A549 (cell line): ENCODE measurements at regions not wholly inside any gene's neighbourhood (a gene's known extent, or its start where the extent isn't known, plus 50 kb on each side); places are given as distances from the start of the nearest gene placed in this dataset.

ENCODE experiments used
- ATAC-seq, 2 experiments: fragments of 200-7000 bp in 1 of 2; fragments of >200 bp in 1 of 2; cut with Nextera tagmentation in 1 of 2; cut with Tn5 transposase in 1 of 2; 3 replicates each; pipeline versions ENCODE4 v1.8.0 to v1.9.1; 2018 to 2020; ENCODE audit warnings: mild to moderate bottlenecking in 1 of 2, moderate library complexity in 1 of 2
- CTCF ChIA-PET: fragments of 300-600 bp; sonication (Branson Sonifier 250); formaldehyde crosslinking; extraction: SDS; loops from one replicate; lab custom pipeline; 2021; ENCODE audit warnings: antibody characterized with exemption, inconsistent platforms; lab: Yijun Ruan, JAX
- POLR2A ChIA-PET: fragments of 350-600 bp; formaldehyde crosslinking; extraction: SDS; loops from one replicate; lab custom pipeline; 2021; ENCODE audit warnings: antibody characterized with exemption, inconsistent platforms; lab: Yijun Ruan, JAX
- DNase-seq, 2 experiments: peaks; one replicate each; pipeline versions ENCODE4 v3.0.0 to v3.0.0-alpha.2; 2011 to 2016; ENCODE audit warnings: low read depth in 1 of 2, low spot score in 1 of 2
- FAIRE-seq: peaks from 2 replicates; lab custom pipeline; 2011; peaks lifted over from hg19 to GRCh38; lab: Jason Lieb, UNC
- H3K27ac ChIP-seq, 2 experiments: fragments of >200 bp; sonication (Bioruptor Twin); formaldehyde crosslinking; 3 replicates each; pipeline ENCODE4 v1.5.1; 2016 to 2017
- H3K4me1 ChIP-seq: fragments of >200 bp; sonication (Bioruptor Twin); formaldehyde crosslinking; 3 replicates; pipeline ENCODE4 v1.6.1; 2016
- H3K4me2 ChIP-seq: fragments of >200 bp; sonication (Bioruptor Twin); formaldehyde crosslinking; 3 replicates; pipeline ENCODE4 v1.6.1; 2016
- H3K4me3 ChIP-seq: fragments of >200 bp; sonication (Bioruptor Twin); formaldehyde crosslinking; 3 replicates; pipeline ENCODE4 v1.5.1; 2016
- H3K9me3 ChIP-seq: fragments of >200 bp; sonication (Bioruptor Twin); formaldehyde crosslinking; 3 replicates; pipeline ENCODE4 v1.6.1; 2016
- BHLHE40 ChIP-seq: IDR thresholded peaks from 2 replicates; pipeline ENCODE4 v1.6.1; 2012; ENCODE audit warnings: low read depth, low read length, inconsistent platforms
- CEBPB ChIP-seq, 2 experiments: fragments of >200 bp in 1 of 2; sonication (Bioruptor Twin) in 1 of 2; formaldehyde crosslinking in 1 of 2; IDR thresholded peaks; 2 replicates each; pipeline ENCODE4 v1.6.1; 2012 to 2016
- CHD4 ChIP-seq: fragments of 200-600 bp; sonication (generic); IDR thresholded peaks from 2 replicates; pipeline ENCODE4 v1.6.1; 2016; ENCODE audit warnings: antibody characterized with exemption, mild to moderate bottlenecking, borderline replicate concordance
- E2F6 ChIP-seq: IDR thresholded peaks from 2 replicates; pipeline ENCODE4 v1.6.1; 2012; ENCODE audit warnings: low read depth, borderline replicate concordance
- ESRRA ChIP-seq: fragments of 150-350 bp; IDR thresholded peaks from 2 replicates; pipeline ENCODE4 v1.6.1; 2014; ENCODE audit warnings: mild to moderate bottlenecking, low read length, borderline replicate concordance
- FOSL2 ChIP-seq, 2 experiments: fragments of 450-650 bp in 1 of 2; fragments of >200 bp in 1 of 2; sonication (Bioruptor Twin) in 1 of 2; formaldehyde crosslinking; IDR thresholded peaks; 2 replicates each; pipeline versions ENCODE4 v1.5.0 to v1.6.1; 2016 to 2020; ENCODE audit warnings: mild to moderate bottlenecking in 1 of 2, moderate library complexity in 1 of 2
- FOXS1 ChIP-seq: fragments of 250-450 bp; sonication (Bioruptor Pico); IDR thresholded peaks from 2 replicates; pipeline ENCODE4 v1.5.0; 2020; ENCODE audit warnings: mild to moderate bottlenecking, moderate library complexity
- GATA3 ChIP-seq: IDR thresholded peaks from 2 replicates; pipeline ENCODE4 v1.6.1; 2012; ENCODE audit warnings: borderline replicate concordance
- HDAC2 ChIP-seq: fragments of 200-600 bp; sonication (generic); IDR thresholded peaks from 2 replicates; pipeline ENCODE4 v1.6.1; 2016
- HOXB13 ChIP-seq: fragments of 250-450 bp; sonication (Bioruptor Pico); IDR thresholded peaks from 2 replicates; pipeline ENCODE4 v1.5.0; 2020; ENCODE audit warnings: low read depth, mild to moderate bottlenecking, moderate library complexity
- HOXB5 ChIP-seq: fragments of 250-450 bp; sonication (Bioruptor Pico); IDR thresholded peaks from 2 replicates; pipeline ENCODE4 v1.5.0; 2020; ENCODE audit warnings: mild to moderate bottlenecking, moderate library complexity
- KDM1A ChIP-seq: fragments of 200-600 bp; sonication (generic); IDR thresholded peaks from 2 replicates; pipeline ENCODE4 v1.6.1; 2016; ENCODE audit warnings: low read depth, mild to moderate bottlenecking
- KDM5A ChIP-seq: fragments of 200-600 bp; sonication (generic); IDR thresholded peaks from 2 replicates; pipeline ENCODE4 v1.6.1; 2016; ENCODE audit warnings: antibody characterized with exemption, mild to moderate bottlenecking
- MAZ ChIP-seq: fragments of 150-350 bp; IDR thresholded peaks from 2 replicates; pipeline ENCODE4 v1.6.1; 2014; ENCODE audit warnings: antibody characterized with exemption, low read depth, low read length, borderline replicate concordance
- NPAS2 ChIP-seq: fragments of 250-450 bp; sonication (Bioruptor Pico); IDR thresholded peaks from 2 replicates; pipeline ENCODE4 v1.8.0; 2022; ENCODE audit warnings: mild to moderate bottlenecking, moderate library complexity, borderline replicate concordance
- NR3C1 ChIP-seq: fragments of >200 bp; sonication (Bioruptor Twin); formaldehyde crosslinking; IDR thresholded peaks from 3 replicates; pipeline ENCODE4 v1.6.1; 2017
- PHF8 ChIP-seq: fragments of 200-600 bp; sonication (generic); IDR thresholded peaks from 2 replicates; pipeline ENCODE4 v1.6.1; 2016; ENCODE audit warnings: low read depth, mild to moderate bottlenecking, antibody characterized with exemption, moderate library complexity, borderline replicate concordance
- RAD21 ChIP-seq, 2 experiments: fragments of >200 bp in 1 of 2; sonication (Bioruptor Twin) in 1 of 2; formaldehyde crosslinking in 1 of 2; IDR thresholded peaks in 1 of 2; conservative IDR thresholded peaks in 1 of 2; 2 replicates in 1 of 2; 3 replicates in 1 of 2; pipeline ENCODE4 v1.6.1; 2012 to 2018; ENCODE audit warnings: inconsistent platforms in 1 of 2
- RNF2 ChIP-seq: fragments of 200-600 bp; sonication (generic); IDR thresholded peaks from 2 replicates; pipeline ENCODE4 v1.6.1; 2016; ENCODE audit warnings: low read depth, mild to moderate bottlenecking, antibody characterized with exemption, moderate library complexity, borderline replicate concordance
- SMC3 ChIP-seq: fragments of >200 bp; sonication (Bioruptor Twin); formaldehyde crosslinking; IDR thresholded peaks from 3 replicates; pipeline ENCODE4 v1.6.1; 2018; ENCODE audit warnings: inconsistent platforms
- USF2 ChIP-seq: fragments of 450-650 bp; IDR thresholded peaks from 2 replicates; pipeline ENCODE4 v1.6.1; 2014; ENCODE audit warnings: antibody characterized with exemption
- ZSCAN20 ChIP-seq: fragments of 250-450 bp; sonication (Bioruptor Pico); IDR thresholded peaks from 2 replicates; pipeline ENCODE4 v1.8.0; 2022; ENCODE audit warnings: mild to moderate bottlenecking, moderate library complexity
- WGBS: methylation state at CpG from one replicate; pipeline ENCODE4 v1.1.6; 2017; ENCODE audit errors: missing lambda C conversion rate; 5-methylcytosine and 5-hydroxymethylcytosine counted together
- TF ChIP-seq, protein P1 (sequence below): fragments of >200 bp; sonication (Bioruptor Twin); formaldehyde crosslinking; IDR thresholded peaks from 3 replicates; pipeline ENCODE4 v1.6.1; 2016
- TF ChIP-seq, protein P2 (sequence below): fragments of >200 bp; sonication (Bioruptor Twin); formaldehyde crosslinking; IDR thresholded peaks from 3 replicates; pipeline ENCODE4 v1.5.1; 2016

GRCh38 chr2:71800106-71800809 is 346.9 kb downstream of the DYSF start:
- no peaks in the 10 kb centered on the region for H3K9me3 ChIP-seq
- FAIRE-seq (no peak), DNase-seq (no peak)
- WGBS = 72% methylated on average over 13 of the region's 13 CpGs
- no peak overlapping the region for H3K4me2 ChIP-seq
- POLR2A ChIA-PET = no interaction called here
- TF ChIP-seq CEBPB (IDR thresholded peaks at IDR 0.05) (0 out of 4 replicates have a peak, but pooled peaks of 1 of the 2 experiments have one; percentile 44), FOXS1 (CRISPR knock-in tag) (no peak), HDAC2 (no peak), NR3C1 (no peak)
- TF ChIP-seq, protein P1, sequence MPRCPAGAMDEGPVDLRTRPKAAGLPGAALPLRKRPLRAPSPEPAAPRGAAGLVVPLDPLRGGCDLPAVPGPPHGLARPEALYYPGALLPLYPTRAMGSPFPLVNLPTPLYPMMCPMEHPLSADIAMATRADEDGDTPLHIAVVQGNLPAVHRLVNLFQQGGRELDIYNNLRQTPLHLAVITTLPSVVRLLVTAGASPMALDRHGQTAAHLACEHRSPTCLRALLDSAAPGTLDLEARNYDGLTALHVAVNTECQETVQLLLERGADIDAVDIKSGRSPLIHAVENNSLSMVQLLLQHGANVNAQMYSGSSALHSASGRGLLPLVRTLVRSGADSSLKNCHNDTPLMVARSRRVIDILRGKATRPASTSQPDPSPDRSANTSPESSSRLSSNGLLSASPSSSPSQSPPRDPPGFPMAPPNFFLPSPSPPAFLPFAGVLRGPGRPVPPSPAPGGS = no peak
- TF ChIP-seq, all 56 proteins: peak for 1
- CTCF ChIA-PET = interaction anchor here (0.6 to 13.5 kb wide), 11 partner anchors 12 to 945 kb away, joined by 3 to 222 read pairs (median 5); no protein-coding TSS in a partner anchor
- Histone ChIP-seq H3K27ac (no peak overlapping the region), H3K4me3 (no peak overlapping the region), H3K4me1 (peaks cover 6% of the 10 kb centered on the region)
- ATAC-seq = no peak

DNA sequence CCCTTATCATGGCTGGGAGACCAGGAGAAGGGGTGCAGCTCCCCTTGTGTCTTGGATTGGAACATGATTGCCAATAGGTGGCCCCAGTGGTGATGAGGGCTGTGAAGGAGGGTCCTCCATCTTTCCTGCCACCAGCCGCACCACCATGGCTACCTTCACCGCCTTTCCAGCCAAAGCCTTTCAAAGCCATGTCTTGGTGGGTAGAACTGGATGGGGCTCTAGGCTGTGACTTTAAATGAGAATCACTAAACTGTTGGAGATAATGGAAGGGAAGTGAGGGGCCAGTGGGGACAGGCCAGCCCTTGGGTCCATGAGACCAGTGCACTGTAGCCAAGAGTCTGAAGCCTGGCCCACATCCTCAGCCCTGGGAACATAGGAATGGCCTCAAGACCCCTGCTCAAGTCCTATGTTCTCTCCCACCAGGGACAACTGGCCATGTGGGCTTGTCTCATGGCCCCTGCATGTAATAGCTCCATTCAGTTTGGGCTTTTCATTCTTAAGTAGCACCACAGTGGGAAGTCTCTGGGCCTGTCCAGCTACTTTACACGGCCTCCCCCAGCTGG is 345.7 kb downstream of the DYSF start:
- no peak for ATAC-seq
- CTCF ChIA-PET = interaction anchor here (0.6 to 13.5 kb wide), 26 partner anchors 13 to 946 kb away, joined by 3 to 222 read pairs (median 4); no protein-coding TSS in a partner anchor
- POLR2A ChIA-PET = no interaction called here
- Histone ChIP-seq H3K4me2 (no peak overlapping the region), H3K4me1 (peaks cover 6% of the 10 kb centered on the region), H3K9me3 (no peaks in the 10 kb centered on the region)
- DNase-seq = no peak
- no peak for FAIRE-seq
- no peak for TF ChIP-seq RAD21 (conservative IDR thresholded peaks at IDR 0.05 in 1 of 2, IDR thresholded peaks at IDR 0.05 in 1 of 2)
- TF ChIP-seq ZSCAN20 (CRISPR knock-in tag) = no peak
- TF ChIP-seq, protein P2, sequence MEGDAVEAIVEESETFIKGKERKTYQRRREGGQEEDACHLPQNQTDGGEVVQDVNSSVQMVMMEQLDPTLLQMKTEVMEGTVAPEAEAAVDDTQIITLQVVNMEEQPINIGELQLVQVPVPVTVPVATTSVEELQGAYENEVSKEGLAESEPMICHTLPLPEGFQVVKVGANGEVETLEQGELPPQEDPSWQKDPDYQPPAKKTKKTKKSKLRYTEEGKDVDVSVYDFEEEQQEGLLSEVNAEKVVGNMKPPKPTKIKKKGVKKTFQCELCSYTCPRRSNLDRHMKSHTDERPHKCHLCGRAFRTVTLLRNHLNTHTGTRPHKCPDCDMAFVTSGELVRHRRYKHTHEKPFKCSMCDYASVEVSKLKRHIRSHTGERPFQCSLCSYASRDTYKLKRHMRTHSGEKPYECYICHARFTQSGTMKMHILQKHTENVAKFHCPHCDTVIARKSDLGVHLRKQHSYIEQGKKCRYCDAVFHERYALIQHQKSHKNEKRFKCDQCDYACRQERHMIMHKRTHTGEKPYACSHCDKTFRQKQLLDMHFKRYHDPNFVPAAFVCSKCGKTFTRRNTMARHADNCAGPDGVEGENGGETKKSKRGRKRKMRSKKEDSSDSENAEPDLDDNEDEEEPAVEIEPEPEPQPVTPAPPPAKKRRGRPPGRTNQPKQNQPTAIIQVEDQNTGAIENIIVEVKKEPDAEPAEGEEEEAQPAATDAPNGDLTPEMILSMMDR = no peak
- no peak for TF ChIP-seq USF2
- TF ChIP-seq HDAC2 = no peak
- no peak for TF ChIP-seq BHLHE40
- TF ChIP-seq RNF2 = no peak
- no peak for TF ChIP-seq FOSL2 (IDR thresholded peaks at IDR 0.05)
- no peak for TF ChIP-seq FOSL2 (CRISPR knock-in tag; IDR thresholded peaks at IDR 0.05)
- TF ChIP-seq SMC3 = no peak
- TF ChIP-seq E2F6 = no peak
- TF ChIP-seq GATA3 = no peak
- no peak for TF ChIP-seq MAZ
- no peak for TF ChIP-seq KDM1A
- TF ChIP-seq NPAS2 (CRISPR knock-in tag) = no peak
- no peak for TF ChIP-seq HOXB5 (CRISPR knock-in tag)
- TF ChIP-seq HOXB13 (CRISPR knock-in tag) = no peak
- TF ChIP-seq PHF8 = no peak
- TF ChIP-seq ESRRA = no peak
- TF ChIP-seq KDM5A = no peak
- no peak for TF ChIP-seq CHD4
- TF ChIP-seq, all 56 proteins: peak for 0
- WGBS = 81% methylated on average over 3 of the region's 3 CpGs
- H3K4me3 ChIP-seq = no peak overlapping the region
- H3K27ac ChIP-seq = no peak overlapping the region; a peak in 1 of 6 replicates
